Fibroblast of mammary gland (primary cell): ENCODE measurements at regions not wholly inside any gene's neighbourhood (a gene's known extent, or its start where the extent isn't known, plus 50 kb on each side); places are given as distances from the start of the nearest gene placed in this dataset.

ENCODE experiments used
- DNase-seq: peaks from one replicate; pipeline ENCODE4 v3.0.0-alpha.2; 2010; ENCODE audit warnings: low read depth
- H3K4me3 ChIP-seq: 2 replicates; pipeline ENCODE4 v1.5.1; 2011; ENCODE audit warnings: low read depth, mild to moderate bottlenecking, low read length, moderate library complexity; ENCODE audit not compliant: control insufficient read depth
- CTCF ChIP-seq: conservative IDR thresholded peaks from 2 replicates; pipeline ENCODE4 v1.5.1; 2011; ENCODE audit warnings: low read depth, low read length, inconsistent platforms; ENCODE audit not compliant: control insufficient read depth, insufficient read depth

- DNase-seq: no peak
- no peak for TF ChIP-seq CTCF
- no peak overlapping the region for H3K4me3 ChIP-seq
These were observed 383.6 kb upstream of the NR2F2 start for GRCh38 chr15:95946926-95947325.

- DNase-seq: no peak
- no peak overlapping the region for H3K4me3 ChIP-seq
- TF ChIP-seq CTCF: no peak
These were observed 382.1 kb upstream of the NR2F2 start for GRCh38 chr15:95948411-95948810.

GRCh38 chr15:95953032-95953431 is 377.5 kb upstream of the NR2F2 start:
- DNase-seq: no peak
- H3K4me3 ChIP-seq: no peak overlapping the region
- TF ChIP-seq CTCF: no peak

GRCh38 chr15:95957861-95958260 is 372.6 kb upstream of the NR2F2 start:
- TF ChIP-seq CTCF: no peak

GRCh38 chr15:95958382-95958781 is 372.1 kb upstream of the NR2F2 start:
- no peak for TF ChIP-seq CTCF
- DNase-seq: no peak
- no peak overlapping the region for H3K4me3 ChIP-seq

More at GRCh38 chr15:95957861-95958260, 372.6 kb upstream of the NR2F2 start:
- no peak overlapping the region for H3K4me3 ChIP-seq
- no peak for DNase-seq

- H3K4me3 ChIP-seq: no peak overlapping the region
- TF ChIP-seq CTCF: no peak
- no peak for DNase-seq
These were observed 361.6 kb upstream of the NR2F2 start for GRCh38 chr15:95968856-95969255.

GRCh38 chr15:95970326-95970725 is 360.2 kb upstream of the NR2F2 start:
- no peak for DNase-seq
- TF ChIP-seq CTCF: no peak
- H3K4me3 ChIP-seq: no peak overlapping the region
